ENCODE measurements at regions not wholly inside any gene's neighbourhood (a gene's known extent, or its start where the extent isn't known, plus 50 kb on each side); places are given as distances from the start of the nearest gene placed in this dataset.

- H3K4me3 Mint-ChIP-seq = no peak overlapping the region
- no peak for ATAC-seq
- H3K27me3 Mint-ChIP-seq = no peaks in the 10 kb centered on the region
- ChIA-PET CTCF (no interaction called here), POLR2A (no interaction called here)
- no peaks in the 10 kb centered on the region for H3K36me3 Mint-ChIP-seq (ENCODE audit: low read depth)
- H3K27ac Mint-ChIP-seq = no peak overlapping the region
- intact Hi-C loops (cut with DNase I, micrococcal nuclease) = no loop called here
- H3K9me3 Mint-ChIP-seq (ENCODE audit: low read depth) = no peaks in the 10 kb centered on the region
- no peak for DNase-seq
- no peaks in the 10 kb centered on the region for H3K4me1 Mint-ChIP-seq
Measured at GRCh38 chr10:47111329-47111862, 188.6 kb upstream of the GDF10 start.

- Mint-ChIP-seq H3K4me3 (no peak overlapping the region), H3K4me1 (no peaks in the 10 kb centered on the region), H3K27me3 (no peaks in the 10 kb centered on the region), H3K9me3 (ENCODE audit: low read depth) (no peaks in the 10 kb centered on the region), H3K27ac (no peak overlapping the region), H3K36me3 (ENCODE audit: low read depth) (no peaks in the 10 kb centered on the region)
- ChIA-PET POLR2A (no interaction called here), CTCF (no interaction called here)
- no peak for ATAC-seq
- intact Hi-C loops (cut with DNase I, micrococcal nuclease) = no loop called here
- no peak for DNase-seq
Measured at GRCh38 chr10:47112612-47113011, 187.4 kb upstream of the GDF10 start.

DNA sequence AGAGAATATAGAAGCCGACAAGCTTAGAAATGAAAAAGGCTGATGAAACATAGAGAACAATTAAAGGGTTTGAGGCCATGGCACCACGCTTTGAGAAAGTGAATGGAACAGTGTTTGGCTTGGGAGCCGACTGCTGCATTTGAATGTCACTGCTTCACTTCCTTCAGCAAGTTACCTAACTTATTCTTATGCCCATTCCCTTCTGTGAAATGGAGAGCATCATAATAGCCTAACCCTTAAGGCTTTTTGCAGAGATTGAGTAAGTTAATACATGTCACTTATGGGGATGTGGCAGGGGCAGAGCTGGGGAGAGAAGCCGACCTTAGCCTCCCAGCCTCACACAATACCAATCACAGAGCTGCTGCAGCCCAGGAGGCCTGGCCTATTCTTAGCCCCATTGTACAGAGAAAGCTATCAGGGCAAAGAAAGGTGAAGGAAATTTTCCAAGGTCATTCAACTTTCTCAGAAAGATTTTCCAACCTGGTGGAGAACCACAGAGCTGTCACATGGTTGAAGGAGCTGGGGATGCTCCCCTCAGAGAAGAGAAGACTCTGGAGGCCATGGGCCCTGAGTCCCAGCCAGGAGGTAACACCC lies 186.0 kb upstream of the GDF10 start:
- no peak overlapping the region for H3K4me3 Mint-ChIP-seq
- DNase-seq (no peak), ATAC-seq (no peak)
- H3K9me3 Mint-ChIP-seq (ENCODE audit: low read depth) = no peaks in the 10 kb centered on the region
- H3K27me3 Mint-ChIP-seq = no peaks in the 10 kb centered on the region
- H3K27ac Mint-ChIP-seq = no peak overlapping the region
- intact Hi-C loops (cut with DNase I, micrococcal nuclease) = no loop called here
- no peaks in the 10 kb centered on the region for H3K36me3 Mint-ChIP-seq (ENCODE audit: low read depth)
- no peaks in the 10 kb centered on the region for H3K4me1 Mint-ChIP-seq
- ChIA-PET POLR2A (no interaction called here), CTCF (interaction anchor here (0.7 kb wide), 1 partner anchor 198 kb away, joined by 3 read pairs; no protein-coding TSS in a partner anchor)

DNA sequence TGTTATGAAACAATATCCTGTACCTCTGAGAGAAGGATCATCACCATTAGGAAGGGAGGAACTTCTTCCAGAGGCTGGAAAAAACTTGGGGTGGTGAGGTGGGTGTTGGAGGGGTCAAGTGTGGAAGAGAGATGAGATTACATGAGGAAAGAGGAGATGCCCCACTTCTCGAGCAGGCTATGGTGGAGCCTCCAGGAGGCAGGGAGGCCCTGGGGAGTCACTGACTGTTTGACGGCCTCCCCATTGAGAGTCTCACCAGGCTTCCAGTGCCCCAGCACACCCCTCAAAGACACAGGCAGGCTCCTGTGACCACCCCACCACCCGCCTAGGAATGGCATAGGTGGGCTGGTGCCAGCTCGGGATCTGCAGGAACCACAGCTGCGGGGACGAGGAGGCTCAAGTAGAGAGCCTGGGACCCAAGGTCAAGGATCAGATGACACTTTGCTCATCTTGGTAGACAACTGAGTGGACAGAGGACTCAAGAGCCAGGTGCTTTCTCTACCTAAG lies 185.3 kb upstream of the GDF10 start:
- ChIA-PET POLR2A (no interaction called here), CTCF (no interaction called here)
- ATAC-seq (no peak), DNase-seq (no peak)
- Mint-ChIP-seq H3K4me1 (no peaks in the 10 kb centered on the region), H3K4me3 (no peak overlapping the region), H3K27ac (no peak overlapping the region), H3K36me3 (ENCODE audit: low read depth) (no peaks in the 10 kb centered on the region), H3K9me3 (ENCODE audit: low read depth) (no peaks in the 10 kb centered on the region), H3K27me3 (no peaks in the 10 kb centered on the region)
- intact Hi-C loops (cut with DNase I, micrococcal nuclease) = no loop called here

GRCh38 chr10:47115322-47115721 lies 184.7 kb upstream of the GDF10 start:
- H3K36me3 Mint-ChIP-seq (ENCODE audit: low read depth) = no peaks in the 10 kb centered on the region
- CTCF ChIA-PET = no interaction called here
- POLR2A ChIA-PET = no interaction called here
- H3K4me3 Mint-ChIP-seq = no peak overlapping the region
- H3K9me3 Mint-ChIP-seq (ENCODE audit: low read depth) = no peaks in the 10 kb centered on the region
- DNase-seq = no peak
- ATAC-seq = no peak
- no peaks in the 10 kb centered on the region for H3K27me3 Mint-ChIP-seq
- intact Hi-C loops (cut with DNase I, micrococcal nuclease) = no loop called here
- no peaks in the 10 kb centered on the region for H3K4me1 Mint-ChIP-seq
- H3K27ac Mint-ChIP-seq = no peak overlapping the region

DNA sequence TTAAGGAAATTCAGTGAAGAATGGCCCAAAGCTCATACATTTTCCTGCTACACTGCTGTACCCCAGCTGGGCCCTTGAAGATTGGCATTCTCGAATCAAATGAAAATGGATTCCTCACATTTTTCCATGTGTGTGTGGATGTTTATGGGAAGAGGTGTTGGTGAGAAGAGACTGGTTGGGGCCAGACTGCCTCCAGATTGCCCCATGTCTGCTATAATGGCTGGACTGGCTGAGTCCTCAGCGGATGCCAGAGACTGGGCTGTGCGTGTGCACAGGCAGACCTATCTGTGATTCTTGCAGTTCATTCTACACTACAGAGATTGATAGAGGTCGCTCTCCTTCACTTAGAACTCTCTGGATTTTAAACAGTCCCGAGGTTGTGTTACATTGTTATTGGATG lies 183.6 kb upstream of the GDF10 start:
- no peaks in the 10 kb centered on the region for H3K9me3 Mint-ChIP-seq (ENCODE audit: low read depth)
- H3K36me3 Mint-ChIP-seq (ENCODE audit: low read depth) = no peaks in the 10 kb centered on the region
- ATAC-seq (no peak), DNase-seq (no peak)
- intact Hi-C loops (cut with DNase I, micrococcal nuclease) = no loop called here
- H3K4me3 Mint-ChIP-seq = no peak overlapping the region
- H3K27ac Mint-ChIP-seq = no peak overlapping the region
- H3K4me1 Mint-ChIP-seq = no peaks in the 10 kb centered on the region
- CTCF ChIA-PET = no interaction called here
- POLR2A ChIA-PET = no interaction called here
- no peaks in the 10 kb centered on the region for H3K27me3 Mint-ChIP-seq

DNA sequence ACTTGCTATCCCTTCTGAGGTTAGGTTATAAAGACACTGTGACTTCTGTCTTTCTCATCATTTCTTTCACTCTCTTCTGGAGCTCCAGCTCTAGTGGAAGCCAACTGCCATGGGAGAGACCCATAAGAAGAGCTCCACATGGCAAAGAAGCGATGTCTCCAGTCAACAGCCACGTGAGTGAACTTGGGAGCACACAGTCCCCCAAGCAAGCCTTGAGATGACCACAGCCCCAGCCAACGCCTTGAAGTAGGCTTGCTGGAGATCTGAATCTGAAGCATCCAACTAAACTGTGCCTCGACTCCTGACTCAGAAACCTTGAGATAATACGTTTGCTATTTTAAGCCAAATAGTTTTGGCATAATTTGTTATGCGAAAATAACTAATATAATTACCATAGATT lies 181.7 kb upstream of the GDF10 start:
- H3K27me3 Mint-ChIP-seq = no peaks in the 10 kb centered on the region
- H3K4me1 Mint-ChIP-seq = no peaks in the 10 kb centered on the region
- ChIA-PET POLR2A (no interaction called here), CTCF (no interaction called here)
- H3K36me3 Mint-ChIP-seq (ENCODE audit: low read depth) = no peaks in the 10 kb centered on the region
- H3K27ac Mint-ChIP-seq = no peak overlapping the region
- ATAC-seq (no peak), DNase-seq (no peak)
- no peaks in the 10 kb centered on the region for H3K9me3 Mint-ChIP-seq (ENCODE audit: low read depth)
- no peak overlapping the region for H3K4me3 Mint-ChIP-seq
- intact Hi-C loops (cut with DNase I, micrococcal nuclease) = no loop called here

DNA sequence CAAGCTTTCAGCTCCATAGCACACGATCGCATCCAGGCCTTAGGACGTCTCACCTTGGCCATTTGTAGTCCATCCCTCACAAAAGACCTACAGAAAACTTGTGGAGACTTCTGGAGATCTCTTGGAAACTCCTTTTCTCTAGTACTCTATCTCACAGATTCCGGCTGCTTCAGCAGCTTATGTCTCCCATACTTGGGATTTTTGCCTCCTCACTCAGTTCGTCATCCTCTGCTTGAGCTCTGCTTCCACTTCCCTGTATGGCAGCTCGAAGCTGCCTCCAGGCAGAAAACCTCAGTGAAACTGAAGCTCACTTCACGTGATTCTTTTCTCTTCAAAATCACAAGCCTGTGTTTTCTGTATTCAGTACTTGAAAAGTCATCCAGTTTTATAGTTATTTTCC lies 178.7 kb upstream of the GDF10 start:
- ATAC-seq = no peak
- no peak overlapping the region for H3K4me3 Mint-ChIP-seq
- no peaks in the 10 kb centered on the region for H3K27me3 Mint-ChIP-seq
- H3K9me3 Mint-ChIP-seq (ENCODE audit: low read depth) = no peaks in the 10 kb centered on the region
- CTCF ChIA-PET = interaction anchor here (0.5 to 1.6 kb wide), 5 partner anchors 10 to 74 kb away, joined by 3 to 4 read pairs (median 3); no protein-coding TSS in a partner anchor
- no peak overlapping the region for H3K27ac Mint-ChIP-seq
- no peak for DNase-seq
- H3K4me1 Mint-ChIP-seq = no peaks in the 10 kb centered on the region
- intact Hi-C loops (cut with DNase I, micrococcal nuclease) = no loop called here
- POLR2A ChIA-PET = no interaction called here
- no peaks in the 10 kb centered on the region for H3K36me3 Mint-ChIP-seq (ENCODE audit: low read depth)

GRCh38 chr10:47123716-47124288 lies 176.2 kb upstream of the GDF10 start:
- ChIA-PET CTCF (interaction anchor here (1.1 to 1.2 kb wide), 2 partner anchors 99 to 190 kb away, joined by 3 read pairs; no protein-coding TSS in a partner anchor), POLR2A (no interaction called here)
- Mint-ChIP-seq H3K9me3 (ENCODE audit: low read depth) (no peaks in the 10 kb centered on the region), H3K36me3 (ENCODE audit: low read depth) (no peaks in the 10 kb centered on the region), H3K4me1 (no peaks in the 10 kb centered on the region), H3K27ac (no peak overlapping the region), H3K4me3 (no peak overlapping the region), H3K27me3 (no peaks in the 10 kb centered on the region)
- no peak for DNase-seq
- intact Hi-C loops (cut with DNase I, micrococcal nuclease) = no loop called here
- no peak for ATAC-seq

- ATAC-seq = no peak
- no peaks in the 10 kb centered on the region for H3K36me3 Mint-ChIP-seq (ENCODE audit: low read depth)
Measured at GRCh38 chr10:47127188-47127785, 172.7 kb upstream of the GDF10 start.

DNA sequence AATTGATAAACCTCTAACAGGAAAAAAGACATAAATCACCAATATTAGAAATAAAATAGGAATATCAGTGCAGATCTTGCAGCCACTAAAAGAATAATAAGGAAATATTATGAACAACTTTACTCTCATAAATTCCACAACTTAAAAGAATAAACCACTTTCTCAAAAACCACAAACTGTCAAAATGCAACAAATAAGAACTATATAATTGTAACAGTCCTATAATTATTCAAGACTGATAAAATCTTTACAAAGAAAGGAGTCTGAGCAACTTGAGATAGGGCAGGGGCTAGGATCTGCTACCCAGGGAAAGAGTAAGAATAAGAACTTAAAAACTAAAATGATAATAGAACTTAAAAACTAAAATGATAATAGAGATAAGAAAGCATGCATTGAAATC lies 169.5 kb upstream of the GDF10 start:
- Mint-ChIP-seq H3K27me3 (no peaks in the 10 kb centered on the region), H3K36me3 (ENCODE audit: low read depth) (no peaks in the 10 kb centered on the region), H3K4me3 (no peak overlapping the region), H3K27ac (no peak overlapping the region), H3K9me3 (ENCODE audit: low read depth) (no peaks in the 10 kb centered on the region), H3K4me1 (peaks cover 5% of the 10 kb centered on the region)
- intact Hi-C loops (cut with DNase I, micrococcal nuclease) = no loop called here
- ATAC-seq (no peak), DNase-seq (no peak)
- ChIA-PET POLR2A (no interaction called here), CTCF (no interaction called here)

More at GRCh38 chr10:47127188-47127785, 172.7 kb upstream of the GDF10 start:
- no peaks in the 10 kb centered on the region for H3K4me1 Mint-ChIP-seq
- DNase-seq = no peak
- H3K27ac Mint-ChIP-seq = no peak overlapping the region
- no peaks in the 10 kb centered on the region for H3K27me3 Mint-ChIP-seq
- H3K9me3 Mint-ChIP-seq (ENCODE audit: low read depth) = no peaks in the 10 kb centered on the region
- CTCF ChIA-PET = interaction anchor here (0.5 kb wide), 1 partner anchor 69 kb away, joined by 4 read pairs; no protein-coding TSS in a partner anchor
- intact Hi-C loops (cut with DNase I, micrococcal nuclease) = no loop called here
- no peak overlapping the region for H3K4me3 Mint-ChIP-seq
- POLR2A ChIA-PET = no interaction called here
